ENCODE measurements at regions not wholly inside any gene's neighbourhood (a gene's known extent, or its start where the extent isn't known, plus 50 kb on each side); places are given as distances from the start of the nearest gene placed in this dataset.

DNA sequence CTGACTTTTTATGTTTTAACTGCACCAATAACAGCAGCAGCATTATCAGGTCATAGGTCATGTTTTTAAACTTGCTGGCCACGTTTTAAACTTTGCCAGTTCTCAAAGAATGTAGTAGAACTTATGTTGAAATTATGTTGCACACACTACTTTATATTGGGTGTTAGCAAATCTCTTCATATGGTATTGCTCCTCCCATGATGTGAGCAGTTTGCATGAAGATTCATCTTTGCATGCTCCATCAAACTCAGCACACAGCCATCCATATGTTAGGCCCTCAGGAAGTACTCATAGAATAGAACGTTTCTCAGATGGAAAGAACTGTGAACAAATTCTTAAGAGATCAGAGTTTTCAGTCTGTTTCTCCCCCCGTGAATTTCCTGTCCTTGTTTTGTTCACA is 128.6 kb upstream of the MAP9 start:
- DNase-seq (no peak), ATAC-seq (ENCODE audit: insufficient read depth, low read depth) (no peak)
- Histone ChIP-seq H2AFZ (ENCODE audit: low read depth, low read length) (no peak overlapping the region), H3K36me3 (ENCODE audit: insufficient read depth, low read length) (no peaks in the 10 kb centered on the region), H3K9ac (ENCODE audit: low read depth, low read length) (no peak overlapping the region), H3K9me3 (ENCODE audit: insufficient read depth, low read length, severe bottlenecking) (no peaks in the 10 kb centered on the region), H3K4me3 (ENCODE audit: low read depth in 1 of 2, low read length in 2 of 2) (no peak overlapping the region), H3K27me3 (ENCODE audit: insufficient read depth, low read length, poor library complexity) (no peaks in the 10 kb centered on the region), H3K4me1 (ENCODE audit: insufficient read depth, low read length) (0 out of 2 replicates have a peak, but pooled peaks cover under 1% of the 10 kb centered on the region), H4K20me1 (ENCODE audit: insufficient read depth, low read length) (no peaks in the 10 kb centered on the region), H3K4me2 (ENCODE audit: insufficient read depth, low read length) (no peak overlapping the region), H3K27ac (ENCODE audit: low read length) (no peak overlapping the region), H3K79me2 (ENCODE audit: insufficient read depth, low read length) (no peaks in the 10 kb centered on the region)
- TF ChIP-seq EZH2 (IDR thresholded peaks at IDR 0.05; ENCODE audit: borderline replicate concordance, low read depth, low read length, severe bottlenecking), result no peak
- TF ChIP-seq, protein P1, sequence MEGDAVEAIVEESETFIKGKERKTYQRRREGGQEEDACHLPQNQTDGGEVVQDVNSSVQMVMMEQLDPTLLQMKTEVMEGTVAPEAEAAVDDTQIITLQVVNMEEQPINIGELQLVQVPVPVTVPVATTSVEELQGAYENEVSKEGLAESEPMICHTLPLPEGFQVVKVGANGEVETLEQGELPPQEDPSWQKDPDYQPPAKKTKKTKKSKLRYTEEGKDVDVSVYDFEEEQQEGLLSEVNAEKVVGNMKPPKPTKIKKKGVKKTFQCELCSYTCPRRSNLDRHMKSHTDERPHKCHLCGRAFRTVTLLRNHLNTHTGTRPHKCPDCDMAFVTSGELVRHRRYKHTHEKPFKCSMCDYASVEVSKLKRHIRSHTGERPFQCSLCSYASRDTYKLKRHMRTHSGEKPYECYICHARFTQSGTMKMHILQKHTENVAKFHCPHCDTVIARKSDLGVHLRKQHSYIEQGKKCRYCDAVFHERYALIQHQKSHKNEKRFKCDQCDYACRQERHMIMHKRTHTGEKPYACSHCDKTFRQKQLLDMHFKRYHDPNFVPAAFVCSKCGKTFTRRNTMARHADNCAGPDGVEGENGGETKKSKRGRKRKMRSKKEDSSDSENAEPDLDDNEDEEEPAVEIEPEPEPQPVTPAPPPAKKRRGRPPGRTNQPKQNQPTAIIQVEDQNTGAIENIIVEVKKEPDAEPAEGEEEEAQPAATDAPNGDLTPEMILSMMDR (IDR thresholded peaks at IDR 0.05; ENCODE audit: borderline replicate concordance, extremely low read depth, low read length, poor library complexity, severe bottlenecking), result no peak

DNA sequence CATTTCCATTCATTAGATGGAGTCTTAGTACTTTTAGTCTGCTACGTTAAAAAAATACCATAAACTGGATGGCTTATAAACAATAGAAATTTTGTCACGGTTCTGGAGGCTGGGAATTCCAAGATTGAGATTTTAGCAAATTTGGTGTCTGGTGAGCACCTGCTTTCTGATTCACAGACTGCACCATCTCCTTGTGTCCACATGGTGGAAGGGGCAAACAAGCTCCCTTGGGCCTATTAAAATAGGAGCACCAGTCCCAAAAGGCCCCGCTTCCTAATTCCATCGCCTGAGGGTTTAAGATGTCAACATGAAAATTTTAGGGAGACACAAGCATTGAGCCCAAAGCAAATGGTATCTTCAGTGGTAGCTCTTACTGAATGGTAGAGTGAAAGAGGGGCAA is 120.5 kb upstream of the MAP9 start:
- no peak overlapping the region for H3K9ac ChIP-seq (ENCODE audit: low read depth, low read length)
- no peak overlapping the region for H3K4me2 ChIP-seq (ENCODE audit: insufficient read depth, low read length)
- H3K27ac ChIP-seq (ENCODE audit: low read length), result no peak overlapping the region
- no peak overlapping the region for H3K4me3 ChIP-seq (ENCODE audit: low read depth in 1 of 2, low read length in 2 of 2)
- H2AFZ ChIP-seq (ENCODE audit: low read depth, low read length), result no peak overlapping the region
- H4K20me1 ChIP-seq (ENCODE audit: insufficient read depth, low read length), result no peaks in the 10 kb centered on the region
- no peaks in the 10 kb centered on the region for H3K36me3 ChIP-seq (ENCODE audit: insufficient read depth, low read length)
- ATAC-seq (ENCODE audit: insufficient read depth, low read depth), result no peak
- TF ChIP-seq EZH2 (IDR thresholded peaks at IDR 0.05; ENCODE audit: borderline replicate concordance, low read depth, low read length, severe bottlenecking), result no peak
- TF ChIP-seq, protein P1 (IDR thresholded peaks at IDR 0.05; ENCODE audit: borderline replicate concordance, extremely low read depth, low read length, poor library complexity, severe bottlenecking), result peak; percentile 25
- no peaks in the 10 kb centered on the region for H3K79me2 ChIP-seq (ENCODE audit: insufficient read depth, low read length)
- DNase-seq, result no peak
- H3K4me1 ChIP-seq (ENCODE audit: insufficient read depth, low read length), result no peaks in the 10 kb centered on the region
- no peaks in the 10 kb centered on the region for H3K9me3 ChIP-seq (ENCODE audit: insufficient read depth, low read length, severe bottlenecking)
- H3K27me3 ChIP-seq (ENCODE audit: insufficient read depth, low read length, poor library complexity), result no peaks in the 10 kb centered on the region

DNA sequence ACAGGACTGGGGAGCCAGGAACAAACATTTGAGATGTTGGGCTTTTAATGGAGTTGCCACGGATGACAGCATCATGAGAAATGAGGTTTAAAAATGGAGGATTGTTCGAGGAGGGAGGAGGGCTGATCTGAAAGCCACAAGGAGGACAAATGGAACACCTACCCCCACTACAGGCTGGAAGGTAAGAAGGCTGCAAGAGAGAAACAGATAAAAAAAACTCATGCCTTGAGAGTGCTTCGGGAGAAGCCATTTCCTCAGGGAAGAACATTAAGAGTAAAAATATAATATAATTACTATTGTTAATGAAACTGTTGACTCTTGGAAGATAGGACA is 119.5 kb upstream of the MAP9 start:
- H3K9ac ChIP-seq (ENCODE audit: low read depth, low read length), result no peak overlapping the region
- H4K20me1 ChIP-seq (ENCODE audit: insufficient read depth, low read length), result no peaks in the 10 kb centered on the region
- no peak overlapping the region for H3K4me2 ChIP-seq (ENCODE audit: insufficient read depth, low read length)
- no peaks in the 10 kb centered on the region for H3K27me3 ChIP-seq (ENCODE audit: insufficient read depth, low read length, poor library complexity)
- TF ChIP-seq, protein P1 (IDR thresholded peaks at IDR 0.05; ENCODE audit: borderline replicate concordance, extremely low read depth, low read length, poor library complexity, severe bottlenecking), result no peak
- TF ChIP-seq EZH2 (IDR thresholded peaks at IDR 0.05; ENCODE audit: borderline replicate concordance, low read depth, low read length, severe bottlenecking), result no peak
- no peaks in the 10 kb centered on the region for H3K36me3 ChIP-seq (ENCODE audit: insufficient read depth, low read length)
- H3K79me2 ChIP-seq (ENCODE audit: insufficient read depth, low read length), result no peaks in the 10 kb centered on the region
- no peak overlapping the region for H3K27ac ChIP-seq (ENCODE audit: low read length)
- ATAC-seq (ENCODE audit: insufficient read depth, low read depth), result no peak
- no peak for DNase-seq
- H3K9me3 ChIP-seq (ENCODE audit: insufficient read depth, low read length, severe bottlenecking), result no peaks in the 10 kb centered on the region
- no peak overlapping the region for H2AFZ ChIP-seq (ENCODE audit: low read depth, low read length)
- H3K4me1 ChIP-seq (ENCODE audit: insufficient read depth, low read length), result no peaks in the 10 kb centered on the region
- no peak overlapping the region for H3K4me3 ChIP-seq (ENCODE audit: low read depth in 1 of 2, low read length in 2 of 2)
